Right ventricle myocardium inferior (tissue), 1 donor: ENCODE measurements at regions not wholly inside any gene's neighbourhood (a gene's known extent, or its start where the extent isn't known, plus 50 kb on each side); places are given as distances from the start of the nearest gene placed in this dataset.
"Not testable (repeated sequence)": the region's sequence is repeated elsewhere in the genome, so short reads cannot be mapped to it uniquely, and the experiment has no call there.

ENCODE experiments used
- ATAC-seq: fragments of 200-7000 bp; cut with Tn5 transposase; one replicate; pipeline ENCODE4 v1.9.1; 2020; ENCODE audit warnings: mild to moderate bottlenecking, moderate library complexity
- DNase-seq: peaks from one replicate; pipeline ENCODE4 v3.0.0; 2021; ENCODE audit errors: missing footprints
- intact Hi-C: fragments of 100-400 bp; cut with DNase I; formaldehyde crosslinking; loops from one replicate; pipeline ENCODE4 v1.11.0; 2022
- donor health status: DM: no; HTN: yes; CAD: no; lungs with severe emphysema.

DNA sequence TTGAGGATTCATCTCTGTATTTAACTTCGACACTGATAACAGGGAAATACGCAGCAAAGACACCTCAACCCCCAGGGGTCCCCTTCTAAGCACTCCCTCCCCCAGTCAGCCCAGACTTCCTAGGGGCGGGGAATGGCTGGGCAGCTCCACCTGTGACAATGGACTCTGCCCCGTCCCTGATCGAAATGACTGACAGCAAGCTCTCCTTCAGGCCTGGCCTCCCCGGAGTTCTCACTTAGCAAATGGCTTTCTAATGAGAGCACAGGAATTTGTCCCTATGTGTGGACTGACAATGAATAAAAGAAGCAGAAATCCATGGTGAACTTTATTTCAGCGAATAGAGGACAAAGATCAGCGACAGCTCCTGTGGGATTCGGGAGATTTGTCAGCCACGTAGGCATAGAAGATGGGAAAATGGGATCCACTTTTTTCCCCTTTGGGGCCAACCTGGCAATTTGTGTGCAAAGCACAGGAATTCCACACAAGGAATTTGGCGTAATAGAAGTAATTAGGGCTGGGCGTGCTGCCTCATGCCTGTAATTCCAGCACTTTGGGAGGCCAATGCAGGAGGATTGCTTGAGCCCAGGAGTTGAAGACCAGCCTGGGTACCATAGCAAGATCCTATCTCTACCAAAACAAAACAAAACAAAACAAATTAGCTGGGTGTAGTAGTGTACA, 63.8 kb downstream of the TNFAIP2 start:
- intact Hi-C loops = loop anchor here (5.0 kb wide), 1 partner anchor 80 kb away; no protein-coding TSS in a partner anchor
- no peak for DNase-seq
- no peak for ATAC-seq

DNA sequence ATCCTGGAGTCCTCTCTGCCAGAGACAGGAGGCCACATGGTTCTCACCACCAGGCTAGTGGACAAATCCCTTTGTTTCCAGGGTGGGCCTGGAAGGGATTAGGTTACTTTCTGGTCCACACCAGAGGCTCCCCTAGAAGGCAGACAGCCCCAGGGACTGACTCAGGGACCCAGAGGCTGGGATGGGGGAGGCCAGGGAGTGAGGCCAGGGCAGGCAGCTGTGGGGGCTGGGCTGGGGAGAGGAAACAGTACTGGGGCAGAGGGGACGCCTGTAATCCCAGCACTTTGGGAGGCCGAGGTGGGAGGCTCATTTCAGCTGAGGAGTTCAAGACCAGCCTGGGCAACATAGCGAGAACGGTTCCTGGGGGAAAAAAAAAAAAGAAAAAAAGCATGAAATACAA, 64.7 kb downstream of the TNFAIP2 start:
- DNase-seq = no peak
- ATAC-seq = no peak
- intact Hi-C loops = loop anchor here (5.0 kb wide), 1 partner anchor 81 kb away; no protein-coding TSS in a partner anchor

DNA sequence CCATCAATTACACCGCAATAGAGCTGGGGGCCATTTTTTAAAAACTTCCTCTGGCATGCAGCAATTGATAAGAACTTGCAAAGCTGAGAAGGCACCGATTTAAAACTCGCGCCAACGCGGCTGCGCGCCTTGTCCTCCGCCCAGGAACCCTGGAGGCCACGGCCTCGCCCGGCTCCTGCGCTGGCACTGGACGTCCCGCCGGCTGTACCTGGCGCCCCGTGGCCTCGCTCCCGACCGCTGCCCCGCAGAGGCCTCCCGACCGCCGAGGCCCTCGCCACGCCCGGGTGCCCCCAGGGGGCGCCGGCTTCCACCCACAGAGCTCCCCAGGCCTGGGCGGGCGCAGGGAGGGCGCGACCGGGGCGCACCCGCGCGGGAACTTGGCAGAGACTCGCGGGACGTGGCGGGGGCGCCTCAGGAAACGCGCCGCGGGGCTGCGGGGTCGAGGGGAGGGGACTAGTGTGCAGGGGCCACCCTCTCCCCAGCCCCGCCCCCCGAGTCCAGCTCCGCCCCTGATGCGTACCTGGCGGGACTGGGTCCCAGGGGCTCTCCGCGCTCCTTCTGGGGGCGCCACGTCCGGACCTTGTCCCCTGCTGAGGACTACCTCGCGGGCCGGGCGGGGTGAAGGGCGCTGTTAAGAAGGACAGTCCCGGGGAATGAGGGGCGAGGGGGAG, 65.7 kb downstream of the TNFAIP2 start:
- intact Hi-C loops = loop anchor here (1.0 to 5.0 kb wide), 2 partner anchors 82 to 103 kb away; no protein-coding TSS in a partner anchor
- ATAC-seq (peak; percentile 78), DNase-seq (no peak)

DNA sequence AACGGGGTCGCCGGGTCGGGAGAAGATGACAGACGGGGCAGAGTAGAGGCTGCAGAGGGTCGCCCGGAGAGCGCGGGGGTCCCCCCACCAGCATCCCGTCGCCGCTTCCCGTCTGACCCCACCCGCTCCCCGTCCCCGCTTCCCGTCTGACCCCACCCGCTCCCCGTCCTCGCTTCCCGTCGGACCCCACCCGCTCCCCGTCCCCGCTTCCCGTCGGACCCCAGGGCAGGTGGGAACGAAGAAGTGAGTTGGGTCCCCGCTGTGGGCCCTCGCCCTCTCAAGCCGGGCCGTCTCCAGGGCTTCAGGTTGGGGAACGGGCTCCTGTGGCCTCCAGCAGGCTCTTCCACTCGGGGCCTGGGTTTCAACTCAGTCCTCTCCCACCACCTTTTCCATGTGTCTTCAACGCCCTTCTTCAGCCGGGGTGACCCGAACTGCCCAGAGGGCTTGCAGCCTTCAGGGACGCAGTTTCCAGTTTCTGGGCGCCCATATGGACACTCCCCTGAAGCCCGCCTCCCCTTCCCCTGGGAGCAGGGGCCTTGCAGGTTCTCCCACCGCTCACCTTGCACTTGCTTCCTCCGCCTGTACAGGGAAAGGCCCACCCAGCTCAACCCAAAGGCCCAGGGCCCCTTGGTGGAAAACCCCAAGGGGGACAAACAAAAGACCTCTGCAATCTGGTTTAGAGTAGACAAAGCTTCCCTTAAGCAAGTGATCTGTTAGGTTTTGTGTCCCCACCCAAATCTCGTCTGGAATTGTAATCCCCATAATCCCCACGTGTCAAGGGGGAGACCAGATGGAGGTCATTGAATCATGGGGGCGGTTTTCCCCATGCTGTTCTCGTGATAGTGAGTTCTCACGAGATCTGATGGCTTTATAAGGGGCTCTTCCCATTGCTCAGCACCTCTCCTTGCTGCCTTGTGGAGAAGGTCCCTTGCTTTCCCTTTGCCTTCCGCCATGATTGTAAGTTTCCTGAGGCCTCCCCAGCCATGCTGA, 66.5 kb downstream of the TNFAIP2 start:
- intact Hi-C loops = loop anchor here (1.0 to 5.0 kb wide), 2 partner anchors 82 to 103 kb away; no protein-coding TSS in a partner anchor
- ATAC-seq = no peak
- DNase-seq = no peak

DNA sequence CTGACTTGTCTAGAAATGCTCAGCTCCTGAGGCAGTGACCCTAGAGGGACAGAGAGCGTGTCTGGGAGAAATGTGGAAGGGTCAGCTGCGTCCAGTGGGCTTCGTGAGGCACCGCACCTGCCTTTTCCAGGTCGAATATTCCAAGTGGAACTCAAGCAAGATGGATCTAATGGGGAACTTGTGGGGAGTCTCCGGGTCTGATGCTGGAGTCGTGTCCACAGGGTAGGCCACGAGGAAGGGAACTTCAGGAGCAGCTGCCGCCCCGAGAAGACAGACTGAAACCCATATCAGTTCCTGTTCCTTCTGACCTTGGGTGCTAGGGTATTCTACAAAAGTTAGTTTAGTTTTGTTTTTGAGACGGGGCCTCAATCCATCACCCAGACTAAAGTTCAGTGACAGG, 67.5 kb downstream of the TNFAIP2 start:
- ATAC-seq (no peak), DNase-seq (no peak)
- intact Hi-C loops = no loop called here

DNA sequence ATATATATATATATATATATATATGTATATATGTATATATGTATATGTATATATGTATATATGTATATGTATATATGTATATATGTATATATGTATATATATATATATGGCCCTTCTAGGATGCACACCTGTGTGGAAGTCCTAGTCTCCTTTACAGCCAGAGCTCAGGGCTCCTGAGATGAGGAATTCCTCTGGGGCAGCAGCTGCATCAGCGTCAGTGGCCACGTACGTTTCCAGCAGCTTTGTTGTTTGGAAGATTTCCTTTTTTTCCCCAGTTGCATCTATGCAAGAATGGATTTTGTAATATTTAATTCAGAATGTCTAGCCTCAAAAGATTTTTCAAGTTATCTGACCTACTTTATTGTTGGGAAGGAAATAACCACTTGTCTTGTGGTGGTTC, 68.6 kb downstream of the TNFAIP2 start:
- intact Hi-C loops = no loop called here
- no peak for ATAC-seq
- DNase-seq = no peak

DNA sequence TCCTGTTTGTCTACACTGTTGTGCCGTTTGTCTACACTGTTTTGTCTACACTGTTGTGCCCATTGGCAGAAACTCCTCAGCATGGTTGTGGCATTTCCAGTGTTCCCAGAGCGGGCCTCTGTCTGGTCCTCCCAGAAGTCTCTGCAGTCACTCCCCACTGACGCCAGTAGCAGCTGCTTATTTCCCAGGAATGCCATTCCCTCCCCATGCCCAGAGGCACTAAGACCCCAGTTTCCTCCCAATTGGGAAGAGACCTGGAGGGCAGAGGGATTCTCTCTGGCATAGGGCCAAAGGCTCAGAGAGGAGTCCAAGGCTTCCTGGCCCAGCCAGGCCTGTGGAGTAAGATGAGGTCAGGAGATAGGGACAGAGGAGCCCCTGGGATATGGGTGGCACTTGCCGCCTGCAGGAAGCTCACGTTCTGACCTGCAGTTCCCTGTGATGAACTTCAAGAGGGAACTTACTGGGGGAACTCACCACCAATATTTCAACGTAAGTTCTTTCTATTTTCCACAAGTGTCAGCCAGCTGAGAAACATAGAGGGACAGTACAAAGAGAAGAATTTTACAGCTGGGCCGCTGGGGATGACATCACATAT, 69.1 kb downstream of the TNFAIP2 start:
- ATAC-seq (no peak), DNase-seq (no peak)
- intact Hi-C loops = no loop called here

DNA sequence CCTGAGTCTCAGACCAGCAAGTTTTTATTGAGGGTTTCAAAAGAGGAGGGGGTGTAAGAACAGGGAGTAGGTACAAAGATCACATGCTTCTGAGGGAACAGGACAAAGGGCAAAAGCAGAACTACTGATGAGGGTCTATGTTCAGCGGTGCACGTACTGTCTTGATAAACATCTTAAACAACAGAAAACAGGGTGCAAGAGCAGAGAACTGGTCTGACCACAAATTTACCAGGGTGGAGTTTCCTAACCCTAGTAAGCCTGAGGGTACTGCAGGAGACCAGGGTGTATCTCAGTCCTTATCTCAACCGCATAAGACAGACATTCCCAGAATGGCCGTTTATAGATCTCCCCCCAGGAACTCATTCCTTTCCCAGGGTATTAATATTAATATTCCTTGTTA, 69.6 kb downstream of the TNFAIP2 start:
- ATAC-seq, DNase-seq, intact Hi-C loops: not testable (repeated sequence)

DNA sequence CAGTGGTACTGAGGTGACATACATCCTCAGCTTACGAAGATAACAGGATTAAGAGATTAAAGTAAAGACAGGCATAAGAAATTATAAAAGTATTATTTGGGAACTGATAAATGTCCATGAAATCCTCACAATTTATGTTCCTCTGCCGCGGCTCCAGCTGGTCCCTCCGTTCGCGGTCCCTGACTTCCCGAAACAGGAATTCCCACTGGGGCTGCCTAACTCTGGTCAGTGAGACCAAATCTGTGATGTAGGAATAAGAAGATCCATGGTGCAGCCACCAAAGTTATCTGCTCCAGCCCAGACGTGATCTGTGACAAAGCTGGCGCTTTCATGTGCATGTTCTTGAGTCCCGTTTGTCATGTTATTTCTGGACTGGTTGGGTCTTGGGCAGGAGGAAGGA, 70.2 kb downstream of the TNFAIP2 start:
- intact Hi-C loops, DNase-seq, ATAC-seq: not testable (repeated sequence)

DNA sequence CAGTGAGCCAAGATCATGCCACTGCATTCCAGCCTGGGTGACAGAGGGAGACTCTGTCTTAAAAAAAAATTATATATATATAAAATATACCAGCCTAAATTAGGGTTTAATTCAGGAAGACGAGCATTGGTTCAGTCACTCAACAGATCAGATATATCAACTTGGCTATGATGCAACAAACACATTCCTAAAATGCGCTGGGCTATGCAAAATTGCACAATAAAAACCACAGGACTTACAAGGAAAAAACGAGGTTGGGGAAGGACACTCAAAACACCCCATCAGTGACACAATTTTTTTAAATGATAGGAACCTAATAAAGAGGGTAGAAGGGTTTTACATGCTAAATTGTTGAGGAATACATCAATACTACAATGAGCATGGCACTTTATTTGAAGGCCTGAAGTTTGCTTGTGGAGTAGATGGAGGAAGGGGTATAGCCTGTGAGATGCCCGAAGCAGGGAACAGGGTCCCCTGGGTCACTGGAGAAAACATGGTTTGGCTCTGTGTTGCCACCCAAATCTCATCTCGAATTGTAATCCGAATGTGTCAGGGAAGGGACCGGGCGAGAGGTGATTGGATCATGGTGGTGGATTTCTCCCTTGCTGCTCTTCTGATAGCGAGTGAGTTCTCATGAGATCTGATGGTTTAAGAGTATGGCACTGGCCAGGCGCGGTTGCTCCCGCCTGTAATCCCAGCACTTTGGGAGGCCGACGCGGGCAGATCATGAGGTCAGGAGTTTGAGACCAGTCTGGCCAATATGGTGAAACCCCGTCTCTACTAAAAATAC, 71.2 kb downstream of the TNFAIP2 start:
- ATAC-seq (no peak), DNase-seq (no peak)
- intact Hi-C loops = no loop called here

DNA sequence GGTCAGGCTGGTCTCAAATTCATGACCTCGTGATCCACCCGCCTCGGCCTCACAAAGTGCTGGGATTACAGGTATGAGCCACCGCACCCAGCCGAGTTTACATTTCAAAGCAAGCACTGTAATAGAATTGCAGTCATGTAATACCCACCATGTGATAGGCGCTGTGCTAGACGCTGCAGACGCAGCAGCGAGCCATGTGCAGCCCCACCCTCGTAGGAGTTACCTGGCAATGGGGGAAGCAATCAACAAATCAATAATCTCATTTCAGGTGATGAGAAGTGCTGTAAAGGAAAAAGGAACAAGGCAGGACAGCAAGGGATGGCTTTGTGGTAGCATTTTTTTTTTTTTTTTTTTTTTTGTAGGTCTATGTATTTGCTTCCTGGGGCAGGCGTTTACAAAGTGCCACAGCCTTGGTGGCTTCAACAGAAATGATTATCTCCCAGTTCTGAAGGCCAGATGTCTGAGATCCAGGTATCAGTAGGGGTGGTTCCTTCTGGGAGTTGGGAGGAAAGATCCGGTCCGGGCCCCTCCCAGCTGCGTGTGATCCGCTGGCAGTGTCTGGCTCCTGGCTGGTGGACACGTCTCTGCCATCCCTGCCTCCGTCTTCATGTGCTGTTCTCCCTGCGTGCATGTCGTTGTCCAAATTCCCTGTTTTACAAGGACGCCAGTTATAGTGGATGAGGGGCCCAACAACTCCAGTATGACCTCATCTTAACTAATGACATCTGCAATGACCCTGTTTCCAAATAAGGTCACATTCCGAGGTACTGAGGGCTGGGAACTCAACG, 72.8 kb downstream of the TNFAIP2 start:
- DNase-seq (no peak), ATAC-seq (no peak)
- intact Hi-C loops = no loop called here

DNA sequence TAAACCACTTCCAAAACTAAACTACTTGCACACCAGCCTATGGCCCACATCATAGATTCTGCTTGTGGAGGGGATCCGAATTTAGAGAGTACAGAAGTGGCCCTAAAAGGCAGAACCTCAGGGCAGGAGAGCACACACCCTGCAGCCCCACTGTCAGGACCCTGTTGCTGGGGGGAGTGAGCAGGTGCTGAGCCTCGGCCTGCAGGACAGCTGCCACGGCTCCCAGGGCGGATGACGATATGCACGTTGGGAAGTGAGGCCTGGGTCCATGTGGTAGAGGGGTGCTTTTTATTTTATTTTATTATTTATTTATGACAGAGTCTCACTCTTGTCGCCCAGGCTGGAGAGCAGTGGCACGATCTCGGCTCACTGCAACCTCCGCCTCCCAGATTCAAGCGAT, 73.5 kb downstream of the TNFAIP2 start:
- intact Hi-C loops = no loop called here
- DNase-seq = no peak
- no peak for ATAC-seq

DNA sequence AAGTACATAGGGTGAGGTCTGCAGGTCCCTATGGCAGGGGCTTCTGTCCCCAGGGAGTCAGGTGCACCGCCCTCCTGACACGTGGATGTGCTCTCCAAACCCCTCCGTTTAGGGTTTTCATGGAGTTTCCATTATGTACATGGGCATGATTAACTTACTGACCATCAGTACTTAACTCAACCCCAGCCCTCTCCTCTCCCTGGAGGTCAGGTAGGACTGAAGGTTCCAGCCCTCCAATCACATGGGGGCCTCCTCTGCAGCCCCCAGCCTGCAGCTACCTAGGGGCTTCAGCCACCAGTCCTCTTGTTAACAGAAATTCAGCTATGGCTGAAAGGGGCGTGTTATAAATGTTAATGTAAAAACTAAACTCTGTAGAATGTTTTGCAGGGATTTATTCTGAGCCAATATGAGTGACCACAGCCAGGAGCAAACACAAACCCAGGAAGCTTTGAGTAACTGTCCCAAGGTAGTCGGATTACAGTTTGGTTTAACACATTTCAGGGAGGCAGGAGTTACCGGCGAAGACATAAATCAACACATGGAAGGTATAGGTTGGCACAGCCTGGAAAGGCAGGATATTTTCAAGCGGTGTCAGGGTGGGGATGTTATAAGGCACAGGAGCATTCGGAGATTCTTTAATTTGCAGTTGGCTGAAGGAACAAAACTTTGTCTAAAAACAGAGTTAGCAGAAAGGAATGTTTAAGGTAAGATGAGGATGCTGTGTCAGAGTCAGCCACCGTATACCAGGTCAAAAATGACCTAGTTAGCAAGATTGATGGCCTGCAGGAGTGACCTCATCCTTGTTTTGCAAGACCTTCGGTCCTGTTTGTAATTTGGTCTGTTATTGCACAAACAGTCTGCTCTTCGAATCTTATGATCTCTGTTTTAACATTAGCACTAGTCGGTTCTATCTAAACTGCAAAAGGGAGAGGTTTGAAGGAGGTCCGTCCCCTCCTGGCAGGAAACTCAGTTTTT, 75.2 kb downstream of the TNFAIP2 start:
- ATAC-seq (peak; percentile 84), DNase-seq (no peak)
- intact Hi-C loops = no loop called here

DNA sequence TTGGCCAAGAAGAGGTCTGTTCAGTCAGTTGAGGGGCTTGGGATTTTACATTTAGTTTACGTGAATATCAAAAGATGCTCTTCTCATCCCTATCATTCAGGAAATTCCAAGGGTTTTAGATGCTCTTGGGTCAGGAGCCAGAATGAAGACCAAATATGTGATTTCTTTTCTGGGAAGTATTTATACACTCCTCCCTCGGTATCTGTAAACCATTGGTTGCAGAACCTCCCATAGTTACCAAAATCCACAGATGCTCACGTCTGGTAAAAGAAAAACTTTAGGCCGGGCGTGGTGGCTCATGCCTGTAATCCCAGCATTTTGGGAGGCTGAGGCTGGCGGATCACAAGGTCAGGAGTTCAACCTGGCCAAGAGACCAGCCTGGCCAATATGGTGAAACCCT, 75.9 kb downstream of the TNFAIP2 start:
- intact Hi-C loops = no loop called here
- DNase-seq = no peak
- peak; percentile 65 for ATAC-seq

DNA sequence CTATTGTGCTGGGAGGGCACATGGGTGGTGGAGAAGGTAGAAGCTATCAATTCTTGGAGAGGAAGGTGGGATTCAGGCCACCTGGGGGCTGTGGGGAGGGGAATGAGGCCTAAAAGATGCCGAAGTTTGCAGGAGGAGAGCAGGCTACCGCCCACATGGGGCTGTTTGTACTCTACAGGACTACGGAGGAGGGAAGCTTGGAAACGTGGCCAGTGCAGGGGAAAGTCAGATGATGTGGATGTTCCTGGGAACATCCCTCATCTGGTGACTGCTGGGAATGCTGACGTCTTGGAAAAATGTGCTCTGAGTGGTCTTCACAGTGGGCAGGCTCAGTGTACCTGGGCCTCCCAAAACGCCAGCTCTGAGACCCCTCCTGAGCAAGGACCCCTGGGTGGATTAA, 78.5 kb downstream of the TNFAIP2 start:
- no peak for ATAC-seq
- DNase-seq = no peak
- intact Hi-C loops = no loop called here

DNA sequence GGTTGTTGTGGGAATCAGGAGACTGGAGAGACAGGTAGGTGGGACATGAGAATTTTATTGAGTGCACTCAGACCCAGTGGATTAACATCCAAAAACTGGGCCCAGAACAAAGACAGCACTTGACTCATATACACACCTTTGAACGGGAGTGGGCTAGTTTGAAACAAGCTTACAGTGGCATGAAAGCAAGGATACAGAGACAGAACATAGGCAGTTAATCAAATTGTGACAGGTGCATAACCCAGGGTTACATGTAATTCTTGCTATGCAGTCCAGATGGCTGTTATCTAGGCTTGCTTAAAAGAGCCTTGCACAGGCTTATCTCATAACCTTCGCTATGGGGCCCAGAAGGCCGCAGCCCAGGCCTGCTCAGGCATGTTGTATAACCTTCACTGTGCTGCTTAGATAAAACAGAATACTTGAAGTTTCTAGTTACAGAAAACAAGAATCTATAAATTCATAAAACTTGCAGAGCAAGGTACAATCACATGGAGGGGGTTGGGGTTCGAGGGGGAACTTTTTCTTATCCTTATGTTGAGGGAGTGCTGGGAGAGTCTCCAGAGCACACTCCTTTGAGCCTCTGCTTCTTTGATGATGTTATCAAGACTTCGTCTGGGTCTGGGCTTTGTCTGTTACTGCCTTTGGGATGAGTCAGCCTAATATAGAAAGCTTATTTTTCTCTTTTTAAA, 81.7 kb downstream of the TNFAIP2 start:
- ATAC-seq (no peak), DNase-seq (no peak)
- intact Hi-C loops = no loop called here
